Loucy (cell line): ENCODE measurements at regions not wholly inside any gene's neighbourhood (a gene's known extent, or its start where the extent isn't known, plus 50 kb on each side); places are given as distances from the start of the nearest gene placed in this dataset.

Experiments
- H2AFZ ChIP-seq: fragments of 200-600 bp; sonication (generic); 2 replicates; pipeline ENCODE4 v1.6.0; 2016; ENCODE audit warnings: antibody characterized with exemption, mild to moderate bottlenecking, low read length, moderate library complexity
- H3F3A ChIP-seq: fragments of 200-600 bp; 2 replicates; pipeline ENCODE4 v1.6.0; 2016; ENCODE audit warnings: antibody characterized with exemption, low read depth, mild to moderate bottlenecking
- H3K27me3 ChIP-seq: fragments of 200-600 bp; sonication (generic); 2 replicates; pipeline ENCODE4 v1.6.1; 2014; ENCODE audit warnings: low read length, mild to moderate bottlenecking; ENCODE audit not compliant: insufficient read depth, poor library complexity, severe bottlenecking
- H3K36me3 ChIP-seq: fragments of 200-600 bp; sonication (generic); 2 replicates; pipeline ENCODE4 v1.6.1; 2016; ENCODE audit warnings: low read length; ENCODE audit not compliant: insufficient read depth
- H3K4me1 ChIP-seq: fragments of 200-600 bp; sonication (generic); 2 replicates; pipeline ENCODE4 v1.5.1; 2014; ENCODE audit warnings: low read length, mild to moderate bottlenecking; ENCODE audit not compliant: insufficient read depth, poor library complexity, severe bottlenecking
- H3K4me2 ChIP-seq: fragments of 200-600 bp; sonication (generic); 2 replicates; pipeline ENCODE4 v1.6.0; 2014; ENCODE audit warnings: antibody characterized with exemption, low read length, low read depth, mild to moderate bottlenecking; ENCODE audit not compliant: poor library complexity, severe bottlenecking
- H3K4me3 ChIP-seq: fragments of 200-600 bp; sonication (generic); 2 replicates; pipeline ENCODE4 v1.5.1; 2014; ENCODE audit warnings: low read length, mild to moderate bottlenecking, mixed read lengths; ENCODE audit not compliant: poor library complexity, severe bottlenecking
- H3K79me2 ChIP-seq: fragments of 200-600 bp; sonication (generic); 2 replicates; pipeline ENCODE4 v1.6.1; 2014; ENCODE audit warnings: low read length; ENCODE audit not compliant: insufficient read depth
- H3K9ac ChIP-seq: fragments of 200-600 bp; sonication (generic); 2 replicates; pipeline ENCODE4 v1.6.0; 2014; ENCODE audit warnings: mild to moderate bottlenecking, low read depth, low read length, moderate library complexity; ENCODE audit not compliant: poor library complexity, severe bottlenecking
- H3K9me2 ChIP-seq: fragments of 200-600 bp; sonication (generic); replicated peaks from 2 replicates; pipeline ENCODE4 v1.6.1; 2016; ENCODE audit warnings: low read depth, low read length, mixed read lengths
- H3K9me3 ChIP-seq: fragments of 200-600 bp; sonication (generic); 2 replicates; pipeline ENCODE4 v1.6.1; 2014; ENCODE audit warnings: mild to moderate bottlenecking, antibody characterized with exemption, low read length, low read depth; ENCODE audit not compliant: insufficient read depth
- H4K20me1 ChIP-seq: fragments of 200-600 bp; sonication (generic); 2 replicates; pipeline ENCODE4 v1.6.0; 2014; ENCODE audit warnings: antibody characterized with exemption, low read length, mild to moderate bottlenecking; ENCODE audit not compliant: insufficient read depth, poor library complexity, severe bottlenecking
- CTCF ChIP-seq: fragments of 200-600 bp; sonication (generic); conservative IDR thresholded peaks from 2 replicates; pipeline ENCODE4 v1.5.1; 2014; ENCODE audit warnings: mild to moderate bottlenecking, antibody characterized with exemption, low read length
- EZH2phosphoT487 ChIP-seq: fragments of 200-600 bp; IDR thresholded peaks from 2 replicates; pipeline ENCODE4 v1.6.1; 2018; ENCODE audit warnings: antibody characterized with exemption, mild to moderate bottlenecking, moderate library complexity, borderline replicate concordance

GRCh38 chr10:21056461-21056860 is 159.3 kb upstream of the NEBL start:
- Histone ChIP-seq H3K9ac (no peak overlapping the region), H3K4me2 (no peak overlapping the region), H3F3A (no peaks in the 10 kb centered on the region), H3K36me3 (no peaks in the 10 kb centered on the region), H3K9me3 (no peaks in the 10 kb centered on the region), H3K79me2 (no peaks in the 10 kb centered on the region), H4K20me1 (no peaks in the 10 kb centered on the region), H3K4me1 (no peaks in the 10 kb centered on the region), H3K9me2 (no peaks in the 10 kb centered on the region), H3K27me3 (no peaks in the 10 kb centered on the region), H3K4me3 (no peak overlapping the region), H2AFZ (no peak overlapping the region)
- TF ChIP-seq EZH2phosphoT487: no peak
- TF ChIP-seq CTCF: no peak

- no peaks in the 10 kb centered on the region for H3K79me2 ChIP-seq
- H2AFZ ChIP-seq: no peak overlapping the region
- H3K36me3 ChIP-seq: no peaks in the 10 kb centered on the region
- H4K20me1 ChIP-seq: no peaks in the 10 kb centered on the region
- H3K9ac ChIP-seq: no peak overlapping the region
- no peaks in the 10 kb centered on the region for H3K9me3 ChIP-seq
- H3K9me2 ChIP-seq: no peaks in the 10 kb centered on the region
- no peaks in the 10 kb centered on the region for H3F3A ChIP-seq
- H3K4me1 ChIP-seq: no peaks in the 10 kb centered on the region
- TF ChIP-seq CTCF (no peak), EZH2phosphoT487 (no peak)
- no peak overlapping the region for H3K4me2 ChIP-seq
- H3K4me3 ChIP-seq: no peak overlapping the region
- no peaks in the 10 kb centered on the region for H3K27me3 ChIP-seq
These were observed 158.4 kb upstream of the NEBL start for GRCh38 chr10:21055339-21056135.

GRCh38 chr10:21053953-21054690 is 157.0 kb upstream of the NEBL start:
- no peaks in the 10 kb centered on the region for H4K20me1 ChIP-seq
- no peaks in the 10 kb centered on the region for H3K27me3 ChIP-seq
- H3K9ac ChIP-seq: no peak overlapping the region
- no peak overlapping the region for H3K4me2 ChIP-seq
- no peaks in the 10 kb centered on the region for H3K9me2 ChIP-seq
- no peak for TF ChIP-seq EZH2phosphoT487
- no peaks in the 10 kb centered on the region for H3K79me2 ChIP-seq
- no peaks in the 10 kb centered on the region for H3F3A ChIP-seq
- H3K4me3 ChIP-seq: no peak overlapping the region
- no peaks in the 10 kb centered on the region for H3K36me3 ChIP-seq
- no peaks in the 10 kb centered on the region for H3K4me1 ChIP-seq
- no peaks in the 10 kb centered on the region for H3K9me3 ChIP-seq
- no peak overlapping the region for H2AFZ ChIP-seq
